Lower leg skin (tissue), 4 donors: ENCODE measurements at regions not wholly inside any gene's neighbourhood (a gene's known extent, or its start where the extent isn't known, plus 50 kb on each side); places are given as distances from the start of the nearest gene placed in this dataset.
"Not testable (repeated sequence)": the region's sequence is repeated elsewhere in the genome, so short reads cannot be mapped to it uniquely, and the experiment has no call there.

ENCODE experiments used
- DNase-seq, 2 donors: peaks; one replicate each; pipeline ENCODE4 v3.0.0-alpha.2; 2019; ENCODE audit warnings: low spot score in 2 of 2
- H3K4me3 ChIP-seq: fragments of 200-600 bp; sonication (generic); 2 replicates; pipeline ENCODE4 v1.5.1; 2017; ENCODE audit warnings: mild to moderate bottlenecking, low read depth; ENCODE audit not compliant: poor library complexity, severe bottlenecking
- POLR2A ChIP-seq, 2 donors: fragments of 450-650 bp; IDR thresholded peaks; one replicate each; pipeline ENCODE4 v1.6.1; 2016 to 2017; ENCODE audit warnings: antibody characterized with exemption in 2 of 2, mild to moderate bottlenecking in 1 of 2, moderate library complexity in 1 of 2
- WGBS, 2 donors: methylation state at CpG; one replicate each; pipeline ENCODE4 v1.1.5; 2018; 5-methylcytosine and 5-hydroxymethylcytosine counted together
- intact Hi-C: fragments of 100-400 bp; cut with DNase I; formaldehyde crosslinking; loops from one replicate; pipeline ENCODE4 v1.15.0; 2023; ENCODE audit warnings: low total_unique reads
- TF ChIP-seq, protein P1 (sequence below), 3 donors: fragments of 450-650 bp; IDR thresholded peaks; one replicate each; pipeline ENCODE4 v1.5.1; 2016; ENCODE audit warnings: antibody characterized with exemption in 3 of 3, mild to moderate bottlenecking in 3 of 3, moderate library complexity in 2 of 3

GRCh38 chr5:99187611-99188010 is 258.8 kb upstream of the CHD1 start:
- intact Hi-C loops, result no loop called here
- DNase-seq, result no peak
- no peak for TF ChIP-seq POLR2A (IDR thresholded peaks at IDR 0.05)
- TF ChIP-seq, protein P1, sequence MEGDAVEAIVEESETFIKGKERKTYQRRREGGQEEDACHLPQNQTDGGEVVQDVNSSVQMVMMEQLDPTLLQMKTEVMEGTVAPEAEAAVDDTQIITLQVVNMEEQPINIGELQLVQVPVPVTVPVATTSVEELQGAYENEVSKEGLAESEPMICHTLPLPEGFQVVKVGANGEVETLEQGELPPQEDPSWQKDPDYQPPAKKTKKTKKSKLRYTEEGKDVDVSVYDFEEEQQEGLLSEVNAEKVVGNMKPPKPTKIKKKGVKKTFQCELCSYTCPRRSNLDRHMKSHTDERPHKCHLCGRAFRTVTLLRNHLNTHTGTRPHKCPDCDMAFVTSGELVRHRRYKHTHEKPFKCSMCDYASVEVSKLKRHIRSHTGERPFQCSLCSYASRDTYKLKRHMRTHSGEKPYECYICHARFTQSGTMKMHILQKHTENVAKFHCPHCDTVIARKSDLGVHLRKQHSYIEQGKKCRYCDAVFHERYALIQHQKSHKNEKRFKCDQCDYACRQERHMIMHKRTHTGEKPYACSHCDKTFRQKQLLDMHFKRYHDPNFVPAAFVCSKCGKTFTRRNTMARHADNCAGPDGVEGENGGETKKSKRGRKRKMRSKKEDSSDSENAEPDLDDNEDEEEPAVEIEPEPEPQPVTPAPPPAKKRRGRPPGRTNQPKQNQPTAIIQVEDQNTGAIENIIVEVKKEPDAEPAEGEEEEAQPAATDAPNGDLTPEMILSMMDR (IDR thresholded peaks at IDR 0.05), result no peak
- 31 to 32% methylated on average over 2 of the region's 2 CpGs for WGBS, 2 donors
- no peak overlapping the region for H3K4me3 ChIP-seq

GRCh38 chr5:99179206-99179605 is 250.4 kb upstream of the CHD1 start:
- WGBS, 2 donors, result 73 to 79% methylated on average over 4 of the region's 4 CpGs
- TF ChIP-seq, protein P1 (IDR thresholded peaks at IDR 0.05), result no peak
- TF ChIP-seq POLR2A (IDR thresholded peaks at IDR 0.05), result no peak
- DNase-seq, result no peak
- H3K4me3 ChIP-seq, result no peak overlapping the region
- intact Hi-C loops, result no loop called here

DNA sequence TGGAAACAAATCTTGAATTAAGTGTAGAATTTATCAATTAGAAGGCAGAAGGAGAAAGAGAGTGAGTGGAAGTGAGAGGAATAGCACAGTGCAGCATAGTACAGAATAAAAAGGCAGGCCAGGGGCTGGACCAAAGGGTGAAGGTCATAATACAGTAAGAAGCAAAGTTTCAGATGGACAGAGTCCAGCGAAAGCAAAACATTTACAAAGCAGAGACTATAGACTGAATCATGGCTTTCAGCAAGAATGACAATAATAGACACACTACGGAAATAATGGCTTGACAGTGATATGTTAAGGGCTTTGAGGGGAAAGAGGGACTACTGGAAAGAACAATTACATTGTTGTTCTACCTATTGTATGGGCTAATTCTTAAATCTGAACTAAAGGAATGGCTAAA is 249.0 kb upstream of the CHD1 start:
- TF ChIP-seq, protein P1 (IDR thresholded peaks at IDR 0.05), result no peak
- no peak for TF ChIP-seq POLR2A (IDR thresholded peaks at IDR 0.05)
- no peak overlapping the region for H3K4me3 ChIP-seq
- WGBS, 2 donors, result 77% methylated on average over 2 of the region's 2 CpGs
- no peak for DNase-seq
- intact Hi-C loops, result no loop called here

- 55 to 74% methylated on average over 1 of the region's 1 CpG for WGBS, 2 donors
- no peak overlapping the region for H3K4me3 ChIP-seq
- intact Hi-C loops, result no loop called here
- TF ChIP-seq, protein P1 (IDR thresholded peaks at IDR 0.05), result no peak
- no peak for TF ChIP-seq POLR2A (IDR thresholded peaks at IDR 0.05)
- DNase-seq, result no peak
These were observed 247.4 kb upstream of the CHD1 start for GRCh38 chr5:99176186-99176585.

- no peak for DNase-seq
- H3K4me3 ChIP-seq, result no peak overlapping the region
- 52 to 55% methylated on average over 3 of the region's 3 CpGs for WGBS, 2 donors
- TF ChIP-seq, protein P1 (IDR thresholded peaks at IDR 0.05), result no peak
- no peak for TF ChIP-seq POLR2A (IDR thresholded peaks at IDR 0.05)
- intact Hi-C loops, result no loop called here
These were observed 240.5 kb upstream of the CHD1 start for GRCh38 chr5:99169309-99169708.

GRCh38 chr5:99161538-99161937 is 232.7 kb upstream of the CHD1 start:
- intact Hi-C loops, H3K4me3 ChIP-seq, DNase-seq: not testable (repeated sequence)
- 94 to 96% methylated on average over 4 of the region's 4 CpGs for WGBS, 2 donors
